ENCODE measurements at regions not wholly inside any gene's neighbourhood (a gene's known extent, or its start where the extent isn't known, plus 50 kb on each side); places are given as distances from the start of the nearest gene placed in this dataset.
"Not testable (repeated sequence)": the region's sequence is repeated elsewhere in the genome, so short reads cannot be mapped to it uniquely, and the experiment has no call there.

- H3K9me3 Mint-ChIP-seq, result no peaks in the 10 kb centered on the region
- no peak overlapping the region for H3K4me3 Mint-ChIP-seq
- no peaks in the 10 kb centered on the region for H3K36me3 Mint-ChIP-seq (ENCODE audit: insufficient read depth)
- DNase-seq (ENCODE audit: low spot score in 2 of 2) (no peak), ATAC-seq (replicated peaks; ENCODE audit: extremely low read depth, poor library complexity, severe bottlenecking) (no peak)
- no peak overlapping the region for H3K27ac Mint-ChIP-seq (ENCODE audit: low read depth)
- H3K4me1 Mint-ChIP-seq, result no peaks in the 10 kb centered on the region
- H3K27me3 Mint-ChIP-seq, result no peaks in the 10 kb centered on the region
Observed at GRCh38 chr2:190742431-190742830, 93.5 kb downstream of the NAB1 start.

GRCh38 chr2:190744041-190744440, 95.2 kb downstream of the NAB1 start:
- Mint-ChIP-seq H3K27me3 (no peaks in the 10 kb centered on the region), H3K4me1 (no peaks in the 10 kb centered on the region), H3K27ac (ENCODE audit: low read depth) (no peak overlapping the region), H3K9me3 (no peaks in the 10 kb centered on the region), H3K4me3 (no peak overlapping the region), H3K36me3 (ENCODE audit: insufficient read depth) (no peaks in the 10 kb centered on the region)
- DNase-seq (ENCODE audit: low spot score in 2 of 2) (no peak), ATAC-seq (replicated peaks; ENCODE audit: extremely low read depth, poor library complexity, severe bottlenecking) (no peak)

- Mint-ChIP-seq H3K27ac (ENCODE audit: low read depth) (no peak overlapping the region), H3K9me3 (no peaks in the 10 kb centered on the region), H3K4me3 (no peak overlapping the region), H3K36me3 (ENCODE audit: insufficient read depth) (no peaks in the 10 kb centered on the region), H3K27me3 (no peaks in the 10 kb centered on the region), H3K4me1 (no peaks in the 10 kb centered on the region)
- DNase-seq (ENCODE audit: low spot score in 2 of 2) (no peak), ATAC-seq (replicated peaks; ENCODE audit: extremely low read depth, poor library complexity, severe bottlenecking) (no peak)
Observed at GRCh38 chr2:190746971-190747761, 98.3 kb downstream of the NAB1 start.

- ATAC-seq (replicated peaks; ENCODE audit: extremely low read depth, poor library complexity, severe bottlenecking), result no peak
- Mint-ChIP-seq H3K4me3 (no peak overlapping the region), H3K27me3 (no peaks in the 10 kb centered on the region), H3K36me3 (ENCODE audit: insufficient read depth) (no peaks in the 10 kb centered on the region), H3K4me1 (no peaks in the 10 kb centered on the region), H3K9me3 (no peaks in the 10 kb centered on the region), H3K27ac (ENCODE audit: low read depth) (no peak overlapping the region)
- DNase-seq (ENCODE audit: low spot score in 2 of 2), result no peak
Observed at GRCh38 chr2:190748966-190749365, 100.1 kb downstream of the NAB1 start.

- no peak for DNase-seq (ENCODE audit: low spot score in 2 of 2)
Observed at GRCh38 chr2:190755772-190756415, 107.0 kb downstream of the NAB1 start.

GRCh38 chr2:190759749-190760213, 110.9 kb downstream of the NAB1 start:
- DNase-seq (ENCODE audit: low spot score in 2 of 2), result no peak
- no peaks in the 10 kb centered on the region for H3K9me3 Mint-ChIP-seq
- H3K4me3 Mint-ChIP-seq, result peak overlapping the region; percentile 75
- ATAC-seq (replicated peaks; ENCODE audit: extremely low read depth, poor library complexity, severe bottlenecking), result peak; percentile 42
- H3K27me3 Mint-ChIP-seq, result no peaks in the 10 kb centered on the region
- peaks cover 5% of the 10 kb centered on the region for H3K4me1 Mint-ChIP-seq
- peak overlapping the region; percentile 69 for H3K27ac Mint-ChIP-seq (ENCODE audit: low read depth)
- peaks cover 4% of the 10 kb centered on the region for H3K36me3 Mint-ChIP-seq (ENCODE audit: insufficient read depth)

More at GRCh38 chr2:190755772-190756415, 107.0 kb downstream of the NAB1 start:
- peaks cover 3% of the 10 kb centered on the region for H3K36me3 Mint-ChIP-seq (ENCODE audit: insufficient read depth)
- H3K4me1 Mint-ChIP-seq, result peaks cover 5% of the 10 kb centered on the region
- no peak for ATAC-seq (replicated peaks; ENCODE audit: extremely low read depth, poor library complexity, severe bottlenecking)
- no peaks in the 10 kb centered on the region for H3K9me3 Mint-ChIP-seq
- H3K27me3 Mint-ChIP-seq, result no peaks in the 10 kb centered on the region
- no peak overlapping the region for H3K27ac Mint-ChIP-seq (ENCODE audit: low read depth)
- H3K4me3 Mint-ChIP-seq, result no peak overlapping the region

GRCh38 chr2:190760353-190761150, 111.7 kb downstream of the NAB1 start:
- ATAC-seq (replicated peaks; ENCODE audit: extremely low read depth, poor library complexity, severe bottlenecking), result peak; percentile 40
- H3K4me1 Mint-ChIP-seq; H3K9me3 Mint-ChIP-seq; DNase-seq (ENCODE audit: low spot score in 2 of 2); H3K36me3 Mint-ChIP-seq (ENCODE audit: insufficient read depth); H3K27me3 Mint-ChIP-seq: not testable (repeated sequence)
- Mint-ChIP-seq H3K4me3 (peak overlapping the region; percentile 75), H3K27ac (ENCODE audit: low read depth) (peak overlapping the region; percentile 69)

- H3K27ac Mint-ChIP-seq (ENCODE audit: low read depth); ATAC-seq (replicated peaks; ENCODE audit: extremely low read depth, poor library complexity, severe bottlenecking): not testable (repeated sequence)
Observed at GRCh38 chr2:190761216-190761615, 112.3 kb downstream of the NAB1 start.

GRCh38 chr2:190762566-190762965, 113.7 kb downstream of the NAB1 start:
- no peak overlapping the region for H3K4me3 Mint-ChIP-seq
- no peaks in the 10 kb centered on the region for H3K4me1 Mint-ChIP-seq
- H3K9me3 Mint-ChIP-seq, result no peaks in the 10 kb centered on the region
- ATAC-seq (replicated peaks; ENCODE audit: extremely low read depth, poor library complexity, severe bottlenecking), result no peak
- no peak for DNase-seq (ENCODE audit: low spot score in 2 of 2)
- H3K36me3 Mint-ChIP-seq (ENCODE audit: insufficient read depth), result peaks cover 2% of the 10 kb centered on the region
- H3K27me3 Mint-ChIP-seq, result no peaks in the 10 kb centered on the region
- H3K27ac Mint-ChIP-seq (ENCODE audit: low read depth), result no peak overlapping the region

More at GRCh38 chr2:190761216-190761615, 112.3 kb downstream of the NAB1 start:
- not testable (repeated sequence) for H3K27me3 Mint-ChIP-seq; DNase-seq (ENCODE audit: low spot score in 2 of 2); H3K9me3 Mint-ChIP-seq; H3K36me3 Mint-ChIP-seq (ENCODE audit: insufficient read depth); H3K4me1 Mint-ChIP-seq
- peak overlapping the region; percentile 61 for H3K4me3 Mint-ChIP-seq

- no peaks in the 10 kb centered on the region for H3K9me3 Mint-ChIP-seq
- no peak overlapping the region for H3K27ac Mint-ChIP-seq (ENCODE audit: low read depth)
- H3K4me1 Mint-ChIP-seq, result no peaks in the 10 kb centered on the region
- no peak overlapping the region for H3K4me3 Mint-ChIP-seq
- peaks cover 2% of the 10 kb centered on the region for H3K36me3 Mint-ChIP-seq (ENCODE audit: insufficient read depth)
- no peaks in the 10 kb centered on the region for H3K27me3 Mint-ChIP-seq
- DNase-seq (ENCODE audit: low spot score in 2 of 2) (no peak), ATAC-seq (replicated peaks; ENCODE audit: extremely low read depth, poor library complexity, severe bottlenecking) (no peak)
Observed at GRCh38 chr2:190763100-190763499, 114.2 kb downstream of the NAB1 start.

- Mint-ChIP-seq H3K4me1 (no peaks in the 10 kb centered on the region), H3K27ac (ENCODE audit: low read depth) (no peak overlapping the region), H3K27me3 (no peaks in the 10 kb centered on the region), H3K9me3 (no peaks in the 10 kb centered on the region), H3K4me3 (no peak overlapping the region), H3K36me3 (ENCODE audit: insufficient read depth) (peaks cover 2% of the 10 kb centered on the region)
- DNase-seq (ENCODE audit: low spot score in 2 of 2) (no peak), ATAC-seq (replicated peaks; ENCODE audit: extremely low read depth, poor library complexity, severe bottlenecking) (no peak)
Observed at GRCh38 chr2:190763901-190764514, 115.1 kb downstream of the NAB1 start.

GRCh38 chr2:190765386-190766173, 115.0 kb upstream of the GLS start:
- Mint-ChIP-seq H3K4me3 (no peak overlapping the region), H3K4me1 (no peaks in the 10 kb centered on the region), H3K36me3 (ENCODE audit: insufficient read depth) (peaks cover 2% of the 10 kb centered on the region), H3K27ac (ENCODE audit: low read depth) (no peak overlapping the region), H3K9me3 (no peaks in the 10 kb centered on the region), H3K27me3 (no peaks in the 10 kb centered on the region)
- ATAC-seq (replicated peaks; ENCODE audit: extremely low read depth, poor library complexity, severe bottlenecking) (no peak), DNase-seq (ENCODE audit: low spot score in 2 of 2) (no peak)

Data from central memory CD8-positive, alpha-beta T cell (primary cell).